Osteocyte (in vitro differentiated cells): ENCODE measurements at regions not wholly inside any gene's neighbourhood (a gene's known extent, or its start where the extent isn't known, plus 50 kb on each side); places are given as distances from the start of the nearest gene placed in this dataset.

ENCODE experiments used
- DNase-seq: peaks from one replicate; pipeline ENCODE4 v3.0.0; 2021; ENCODE audit warnings: mixed read lengths; ENCODE audit not compliant: unreplicated experiment; ENCODE audit errors: extremely low spot score
- H3K27ac Mint-ChIP-seq: one replicate; pipeline ENCODE4 v1.8.0; 2021; ENCODE audit warnings: mild to moderate bottlenecking, mixed read lengths; ENCODE audit not compliant: unreplicated experiment
- H3K27me3 Mint-ChIP-seq: one replicate; pipeline ENCODE4 v1.8.0; 2021; ENCODE audit warnings: mixed read lengths; ENCODE audit not compliant: unreplicated experiment
- H3K36me3 Mint-ChIP-seq: one replicate; pipeline ENCODE4 v1.8.0; 2021; ENCODE audit warnings: mixed read lengths; ENCODE audit not compliant: unreplicated experiment
- H3K4me1 Mint-ChIP-seq: one replicate; pipeline ENCODE4 v1.8.0; 2021; ENCODE audit warnings: mixed read lengths; ENCODE audit not compliant: unreplicated experiment
- H3K4me3 Mint-ChIP-seq: one replicate; pipeline ENCODE4 v1.8.0; 2021; ENCODE audit warnings: mild to moderate bottlenecking, moderate library complexity, mixed read lengths; ENCODE audit not compliant: unreplicated experiment
- H3K9me3 Mint-ChIP-seq: one replicate; pipeline ENCODE4 v1.8.0; 2021; ENCODE audit warnings: mixed read lengths; ENCODE audit not compliant: unreplicated experiment
- CTCF ChIP-seq: fragments of 200-600 bp; sonication (generic); IDR thresholded peaks from 2 replicates; pipeline ENCODE4 v1.5.0; 2021; ENCODE audit warnings: antibody characterized with exemption, mild to moderate bottlenecking, moderate library complexity

DNA sequence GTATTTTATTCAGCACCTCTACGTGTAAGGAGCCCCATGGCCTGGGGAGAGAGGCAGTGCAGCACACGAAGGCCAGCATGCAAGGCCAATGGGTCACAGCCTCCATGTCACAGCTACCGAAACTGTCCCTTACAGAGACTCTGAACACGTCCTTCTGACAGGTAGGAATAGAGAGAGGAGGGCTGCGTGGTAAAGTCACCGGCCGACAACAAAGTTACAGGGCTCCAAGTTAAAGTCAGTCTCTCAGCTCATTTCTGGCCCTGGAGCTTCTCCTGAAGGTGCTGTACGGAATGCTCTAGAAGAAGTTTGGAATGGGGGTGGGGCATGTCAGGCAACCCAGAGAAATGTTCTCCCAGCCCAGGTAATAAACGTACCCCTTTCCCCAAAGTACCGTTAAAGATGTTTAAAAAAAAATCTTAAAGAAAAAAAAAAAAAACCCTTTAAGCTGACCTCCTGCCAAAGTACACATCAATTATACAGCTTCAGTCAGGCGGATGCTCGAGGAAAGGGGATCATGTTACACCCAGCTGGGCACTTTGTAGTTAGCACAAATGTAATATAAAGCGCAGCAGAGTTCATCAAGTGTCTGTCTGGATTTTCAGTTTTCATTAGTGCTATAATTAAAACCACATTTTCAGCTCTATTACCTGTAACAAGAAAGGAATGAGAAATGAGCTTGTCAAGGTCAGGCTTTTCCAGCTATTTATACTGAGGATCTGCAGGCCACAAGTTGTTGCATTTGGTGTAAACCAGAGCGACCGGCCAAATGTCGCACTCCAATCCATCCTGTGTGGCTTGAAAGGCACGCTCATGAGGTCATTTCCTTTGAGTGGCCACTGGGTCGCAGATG, 53.3 kb upstream of the CDKN3 start:
- H3K4me1 Mint-ChIP-seq: peaks cover 22% of the 10 kb centered on the region
- no peaks in the 10 kb centered on the region for H3K9me3 Mint-ChIP-seq
- TF ChIP-seq CTCF: no peak
- no peak overlapping the region for H3K4me3 Mint-ChIP-seq
- H3K27ac Mint-ChIP-seq: peak overlapping the region; percentile 50
- peaks cover 2% of the 10 kb centered on the region for H3K27me3 Mint-ChIP-seq
- DNase-seq: peak; percentile 32
- no peaks in the 10 kb centered on the region for H3K36me3 Mint-ChIP-seq

- Mint-ChIP-seq H3K9me3 (no peaks in the 10 kb centered on the region), H3K27me3 (no peaks in the 10 kb centered on the region), H3K36me3 (no peaks in the 10 kb centered on the region), H3K4me1 (peaks cover 22% of the 10 kb centered on the region), H3K4me3 (no peak overlapping the region), H3K27ac (no peak overlapping the region)
- peak; percentile 74 for DNase-seq
- no peak for TF ChIP-seq CTCF
Observed at GRCh38 chr14:54344445-54344844, 52.4 kb upstream of the CDKN3 start.

DNA sequence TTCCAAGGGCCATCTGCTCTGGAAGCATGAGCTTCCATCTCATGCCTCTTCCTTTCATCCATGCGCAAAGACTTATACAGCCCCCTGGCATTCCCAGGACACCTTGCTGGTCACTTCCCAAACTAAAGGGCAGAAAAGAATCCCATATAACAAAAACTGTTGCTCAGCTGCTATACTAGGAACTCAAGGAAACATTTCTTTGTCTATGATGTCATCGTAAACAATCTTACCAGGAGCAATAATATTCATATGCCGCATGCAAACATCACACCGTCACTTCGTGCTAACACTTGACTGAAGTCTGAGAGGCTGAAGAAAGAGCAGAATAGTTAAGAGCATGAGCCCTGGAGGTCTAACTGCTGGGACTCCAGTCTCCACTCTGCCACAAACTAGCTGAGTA, 50.5 kb upstream of the CDKN3 start:
- TF ChIP-seq CTCF: no peak
- no peak for DNase-seq
- Mint-ChIP-seq H3K4me3 (no peak overlapping the region), H3K27ac (no peak overlapping the region), H3K4me1 (peaks cover 22% of the 10 kb centered on the region), H3K27me3 (peaks cover 3% of the 10 kb centered on the region), H3K36me3 (no peaks in the 10 kb centered on the region), H3K9me3 (no peaks in the 10 kb centered on the region)
